WTC11 (cell line): ENCODE measurements at regions not wholly inside any gene's neighbourhood (a gene's known extent, or its start where the extent isn't known, plus 50 kb on each side); places are given as distances from the start of the nearest gene placed in this dataset.

ENCODE experiments used
- CTCF ChIP-seq: fragments of 200-600 bp; IDR thresholded peaks from 2 replicates; pipeline ENCODE4 v1.8.0; 2022; ENCODE audit warnings: antibody characterized with exemption
- EMX1 ChIP-seq: fragments of 250-450 bp; sonication (Bioruptor Pico); IDR thresholded peaks from 2 replicates; pipeline ENCODE4 v1.8.0; 2021; ENCODE audit warnings: mild to moderate bottlenecking
- NR2C2 ChIP-seq: sonication (generic); formaldehyde crosslinking; IDR thresholded peaks from 2 replicates; pipeline ENCODE4 v1.8.0; 2022; ENCODE audit warnings: mild to moderate bottlenecking, missing genetic modification reagents

DNA sequence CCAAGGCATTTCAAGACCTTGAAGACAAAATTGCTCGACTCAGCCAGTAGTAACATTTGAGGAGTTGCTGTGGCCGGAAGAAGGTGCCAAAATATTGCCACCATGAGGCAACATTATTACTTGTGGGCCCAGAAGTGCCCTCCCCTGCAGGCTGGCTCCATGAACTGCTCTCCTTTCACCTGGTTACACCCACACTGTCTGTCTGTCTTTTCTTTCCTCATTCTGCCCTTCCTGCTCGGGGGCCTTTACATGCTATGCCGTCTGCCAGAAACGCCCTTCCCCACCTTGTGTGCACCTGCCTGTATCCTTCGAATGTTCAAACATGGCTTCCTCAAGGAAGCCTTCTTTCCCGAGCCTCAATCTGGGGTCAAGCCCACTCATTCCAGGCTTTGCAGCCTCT is 224.2 kb upstream of the DIO3 start:
- TF ChIP-seq NR2C2 (CRISPR knock-in tag) (no peak), EMX1 (CRISPR knock-in tag) (no peak), CTCF (no peak)
